ENCODE measurements at regions not wholly inside any gene's neighbourhood (a gene's known extent, or its start where the extent isn't known, plus 50 kb on each side); places are given as distances from the start of the nearest gene placed in this dataset.
A peak's percentile ranks its signal among the peaks of the same experiment; 100 is the strongest.

- Histone ChIP-seq H3K79me2 (ENCODE audit: control insufficient read depth, insufficient read depth, low read length) (peaks cover 8% of the 10 kb centered on the region), H2AFZ (ENCODE audit: insufficient read depth, low read depth, low read length, poor library complexity, severe bottlenecking) (no peak overlapping the region), H3K9ac (ENCODE audit: low read length) (no peak overlapping the region), H3K9me3 (ENCODE audit: control extremely low read depth in 1 of 3, control insufficient read depth in 2 of 3, insufficient read depth in 1 of 3, low read length in 2 of 3) (no peaks in the 10 kb centered on the region), H3K36me3 (replicated peaks in 1 of 2; ENCODE audit: control extremely low read depth in 1 of 2, control insufficient read depth in 1 of 2, extremely low read depth in 1 of 2, insufficient read depth in 2 of 2, low read length in 1 of 2) (no peaks in the 10 kb centered on the region), H3K4me2 (replicated peaks; ENCODE audit: low read depth, low read length, poor library complexity, severe bottlenecking) (no peak overlapping the region), H3K4me1 (ENCODE audit: control insufficient read depth in 2 of 2, insufficient read depth in 2 of 2, low read length in 2 of 2) (peaks cover 89 to 93% of the 10 kb centered on the region in 2 donors), H3K27me3 (replicated peaks in 1 of 4; ENCODE audit: control extremely low read depth in 1 of 4, control insufficient read depth in 3 of 4, insufficient read depth in 4 of 4, low read length in 3 of 4) (no peaks in the 10 kb centered on the region), H3K4me3 (ENCODE audit: control extremely low read depth in 1 of 5, extremely low read depth in 1 of 5, insufficient read depth in 1 of 5, low read depth in 2 of 5, low read length in 4 of 5) (no peak overlapping the region), H3K27ac (ENCODE audit: low read length in 2 of 2) (peak overlapping the region; percentile 22 to 94), H4K20me1 (ENCODE audit: control insufficient read depth, insufficient read depth, low read length, poor library complexity, severe bottlenecking) (no peaks in the 10 kb centered on the region)
- DNase-seq (peak; percentile 58), ATAC-seq (ENCODE audit: low read depth) (no peak)
- intact Hi-C loops (cut with micrococcal nuclease), result loop anchor here (10.0 kb wide), 1 partner anchor 1345 kb away; no protein-coding TSS in a partner anchor
- H3K27me3 Mint-ChIP-seq, result no peaks in the 10 kb centered on the region
- TF ChIP-seq CTCF (IDR thresholded peaks at IDR 0.05) (peak; percentile 81), EZH2 (IDR thresholded peaks at IDR 0.05; ENCODE audit: borderline replicate concordance, insufficient read depth, low read depth, low read length, poor library complexity, severe bottlenecking) (no peak)
- H3K9me3 Mint-ChIP-seq (ENCODE audit: insufficient read depth), result no peaks in the 10 kb centered on the region
- H3K27ac Mint-ChIP-seq, result peak overlapping the region; percentile 82
- ChIA-PET CTCF (interaction anchor here (0.6 to 36.8 kb wide), 7 partner anchors 15 to 299 kb away, joined by 3 to 1002 read pairs (median 11); partner anchors contain the start of gene TAGAP), POLR2A (interaction anchor here (0.9 kb wide), 1 partner anchor 16 kb away, joined by 3 read pairs; no protein-coding TSS in a partner anchor)
- peaks cover 85% of the 10 kb centered on the region for H3K4me1 Mint-ChIP-seq
- WGBS (ENCODE audit: insufficient coverage), result 100% methylated on average over 1 of the region's 3 CpGs
- peak overlapping the region; percentile 37 for H3K4me3 Mint-ChIP-seq
These were observed 59.2 kb upstream of the FNDC1 start for GRCh38 chr6:159110013-159110412.

- no peak for TF ChIP-seq EZH2 (IDR thresholded peaks at IDR 0.05; ENCODE audit: borderline replicate concordance, insufficient read depth, low read depth, low read length, poor library complexity, severe bottlenecking)
- no peak for TF ChIP-seq CTCF (IDR thresholded peaks at IDR 0.05)
- Histone ChIP-seq H3K27me3 (replicated peaks in 1 of 4; ENCODE audit: control extremely low read depth in 1 of 4, control insufficient read depth in 3 of 4, insufficient read depth in 4 of 4, low read length in 3 of 4) (no peaks in the 10 kb centered on the region), H4K20me1 (ENCODE audit: control insufficient read depth, insufficient read depth, low read length, poor library complexity, severe bottlenecking) (no peaks in the 10 kb centered on the region), H3K4me1 (ENCODE audit: control insufficient read depth in 2 of 2, insufficient read depth in 2 of 2, low read length in 2 of 2) (peaks cover 89 to 93% of the 10 kb centered on the region in 2 donors), H3K9ac (ENCODE audit: low read length) (no peak overlapping the region), H3K4me2 (replicated peaks; ENCODE audit: low read depth, low read length, poor library complexity, severe bottlenecking) (peak overlapping the region; percentile 0), H3K36me3 (replicated peaks in 1 of 2; ENCODE audit: control extremely low read depth in 1 of 2, control insufficient read depth in 1 of 2, extremely low read depth in 1 of 2, insufficient read depth in 2 of 2, low read length in 1 of 2) (no peaks in the 10 kb centered on the region), H3K79me2 (ENCODE audit: control insufficient read depth, insufficient read depth, low read length) (peaks cover 8% of the 10 kb centered on the region), H3K9me3 (ENCODE audit: control extremely low read depth in 1 of 3, control insufficient read depth in 2 of 3, insufficient read depth in 1 of 3, low read length in 2 of 3) (no peaks in the 10 kb centered on the region), H3K4me3 (ENCODE audit: control extremely low read depth in 1 of 5, extremely low read depth in 1 of 5, insufficient read depth in 1 of 5, low read depth in 2 of 5, low read length in 4 of 5) (no peak overlapping the region), H2AFZ (ENCODE audit: insufficient read depth, low read depth, low read length, poor library complexity, severe bottlenecking) (no peak overlapping the region), H3K27ac (ENCODE audit: low read length in 2 of 2) (peak overlapping the region; percentile 22 to 94)
- 95% methylated on average over 1 of the region's 1 CpG for WGBS (ENCODE audit: insufficient coverage)
- Mint-ChIP-seq H3K9me3 (ENCODE audit: insufficient read depth) (no peaks in the 10 kb centered on the region), H3K4me3 (peak overlapping the region; percentile 5), H3K27me3 (no peaks in the 10 kb centered on the region), H3K27ac (peak overlapping the region; percentile 82), H3K4me1 (peaks cover 85% of the 10 kb centered on the region)
- intact Hi-C loops (cut with micrococcal nuclease), result loop anchor here (10.0 kb wide), 1 partner anchor 305 kb away; no protein-coding TSS in a partner anchor
- ChIA-PET CTCF (interaction anchor here (1.0 to 36.8 kb wide), 6 partner anchors 15 to 101 kb away, joined by 3 to 1002 read pairs (median 22); partner anchors contain the start of gene TAGAP), POLR2A (interaction anchor here (0.9 kb wide), 1 partner anchor 15 kb away, joined by 3 read pairs; no protein-coding TSS in a partner anchor)
- DNase-seq, result no peak
- no peak for ATAC-seq (ENCODE audit: low read depth)
These were observed 59.8 kb upstream of the FNDC1 start for GRCh38 chr6:159109391-159109790.

All from B cell (primary cell).